HepG2 (cell line): ENCODE measurements at regions not wholly inside any gene's neighbourhood (a gene's known extent, or its start where the extent isn't known, plus 50 kb on each side); places are given as distances from the start of the nearest gene placed in this dataset.

Experiments used
- CCDC6 ChIP-seq: sonication (generic); formaldehyde crosslinking; IDR thresholded peaks from 2 replicates; pipeline ENCODE4 v1.8.1; 2022; ENCODE audit warnings: mild to moderate bottlenecking, missing genetic modification reagents, moderate library complexity
- FOXA1 ChIP-seq, 2 experiments: fragments of 450-650 bp in 1 of 2; sonication (generic) in 1 of 2; formaldehyde crosslinking in 1 of 2; IDR thresholded peaks; 2 replicates each; pipeline versions ENCODE4 v1.4.0 to v1.6.1; 2016 to 2020; ENCODE audit warnings: missing genetic modification reagents in 1 of 2
- HMG20B ChIP-seq: conservative IDR thresholded peaks from 2 replicates; pipeline ENCODE4 v1.6.1; 2016; ENCODE audit warnings: missing genetic modification reagents, missing compliant biosample characterization
- HNRNPK ChIP-seq: fragments of 200-400 bp; formaldehyde crosslinking; IDR thresholded peaks from 2 replicates; pipeline ENCODE4 v1.6.1; 2018; ENCODE audit warnings: low read length, low read depth, moderate library complexity, mild to moderate bottlenecking; ENCODE audit not compliant: poor library complexity, severe bottlenecking
- HOXD1 ChIP-seq: sonication (generic); formaldehyde crosslinking; IDR thresholded peaks from 2 replicates; pipeline ENCODE4 v1.5.0; 2020; ENCODE audit warnings: missing genetic modification reagents
- NCOA5 ChIP-seq: sonication (generic); formaldehyde crosslinking; IDR thresholded peaks from 2 replicates; pipeline ENCODE4 v1.4.0; 2020; ENCODE audit warnings: missing genetic modification reagents
- NFRKB ChIP-seq: fragments of 450-650 bp; IDR thresholded peaks from 2 replicates; pipeline ENCODE4 v1.6.1; 2017
- RBAK ChIP-seq: sonication (generic); formaldehyde crosslinking; IDR thresholded peaks from 2 replicates; pipeline ENCODE4 v1.5.1; 2020; ENCODE audit warnings: mild to moderate bottlenecking, missing genetic modification reagents
- SMARCE1 ChIP-seq: fragments of 450-650 bp; IDR thresholded peaks from 2 replicates; pipeline ENCODE4 v1.6.1; 2017; ENCODE audit warnings: borderline replicate concordance
- WIZ ChIP-seq: sonication (generic); formaldehyde crosslinking; IDR thresholded peaks from 2 replicates; pipeline ENCODE4 v1.5.1; 2020; ENCODE audit warnings: mild to moderate bottlenecking, missing genetic modification reagents
- ZKSCAN5 ChIP-seq: sonication (generic); formaldehyde crosslinking; IDR thresholded peaks from 2 replicates; pipeline ENCODE4 v1.5.1; 2020; ENCODE audit warnings: mild to moderate bottlenecking, missing genetic modification reagents
- ZNF432 ChIP-seq: sonication (generic); formaldehyde crosslinking; IDR thresholded peaks from 2 replicates; pipeline ENCODE4 v1.5.0; 2020; ENCODE audit warnings: missing genetic modification reagents, mild to moderate bottlenecking, borderline replicate concordance
- ZNF460 ChIP-seq: sonication (generic); formaldehyde crosslinking; IDR thresholded peaks from 2 replicates; pipeline ENCODE4 v1.5.1; 2020; ENCODE audit warnings: missing genetic modification reagents, mild to moderate bottlenecking, borderline replicate concordance
- ZSCAN25 ChIP-seq: sonication (generic); formaldehyde crosslinking; IDR thresholded peaks from 2 replicates; pipeline ENCODE4 v1.8.0; 2022; ENCODE audit warnings: mild to moderate bottlenecking, missing genetic modification reagents
- TF ChIP-seq, protein P1 (sequence below): sonication (generic); formaldehyde crosslinking; IDR thresholded peaks from 2 replicates; pipeline ENCODE4 v1.8.1; 2023; ENCODE audit warnings: mild to moderate bottlenecking, missing genetic modification reagents
- TF ChIP-seq, protein P2 (sequence below): sonication (generic); formaldehyde crosslinking; IDR thresholded peaks from 2 replicates; pipeline ENCODE4 v1.5.1; 2020; ENCODE audit warnings: missing genetic modification reagents, mild to moderate bottlenecking, borderline replicate concordance
- TF ChIP-seq, protein P3 (sequence below): sonication (generic); formaldehyde crosslinking; IDR thresholded peaks from 2 replicates; pipeline ENCODE4 v1.8.0; 2022; ENCODE audit warnings: mild to moderate bottlenecking, missing genetic modification reagents, borderline replicate concordance
- TF ChIP-seq, protein P4 (sequence below): sonication (generic); formaldehyde crosslinking; IDR thresholded peaks from 2 replicates; pipeline ENCODE4 v1.4.0; 2020; ENCODE audit warnings: missing genetic modification reagents, mild to moderate bottlenecking, borderline replicate concordance
- TF ChIP-seq, protein P5 (sequence below): sonication (generic); formaldehyde crosslinking; IDR thresholded peaks from 2 replicates; pipeline ENCODE4 v1.8.1; 2022; ENCODE audit warnings: mild to moderate bottlenecking, missing genetic modification reagents
- TF ChIP-seq, protein P6 (sequence below): IDR thresholded peaks from 2 replicates; pipeline ENCODE4 v1.6.1; 2012; ENCODE audit warnings: inconsistent platforms

DNA sequence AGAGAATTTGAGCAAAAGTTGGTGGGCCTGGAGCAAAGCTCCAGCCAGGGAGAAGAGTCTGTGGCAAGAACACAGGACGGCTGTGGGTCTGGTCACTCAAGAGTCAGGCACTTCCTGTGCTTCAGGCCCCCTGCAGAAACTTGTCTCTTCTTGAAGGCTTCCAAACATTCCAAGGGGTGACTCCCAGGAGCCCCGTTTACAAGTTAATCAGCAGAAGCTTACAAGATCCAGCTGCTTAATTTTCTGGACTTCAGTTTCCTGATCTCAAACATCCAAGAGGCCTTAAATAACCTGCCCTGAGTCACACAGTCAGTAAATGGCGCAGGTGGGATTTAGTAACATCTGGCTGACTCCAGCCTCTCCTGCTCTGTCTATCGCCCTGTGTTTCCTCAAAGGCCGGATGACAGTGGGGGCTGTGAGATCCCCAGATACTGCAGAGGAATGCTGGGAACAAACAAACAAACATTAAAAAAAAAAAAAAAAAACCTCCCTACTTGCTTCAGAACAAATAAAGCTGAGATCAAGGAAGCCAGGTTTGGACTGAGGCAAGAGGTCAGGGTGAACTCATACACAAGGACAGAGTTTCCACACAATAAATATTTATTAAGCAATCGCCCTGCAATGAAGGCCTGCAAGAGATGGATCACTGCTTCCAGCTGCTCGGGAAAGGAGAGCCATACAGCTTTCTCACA, 175.4 kb upstream of the RFC3 start (continued):
- TF ChIP-seq, protein P1, sequence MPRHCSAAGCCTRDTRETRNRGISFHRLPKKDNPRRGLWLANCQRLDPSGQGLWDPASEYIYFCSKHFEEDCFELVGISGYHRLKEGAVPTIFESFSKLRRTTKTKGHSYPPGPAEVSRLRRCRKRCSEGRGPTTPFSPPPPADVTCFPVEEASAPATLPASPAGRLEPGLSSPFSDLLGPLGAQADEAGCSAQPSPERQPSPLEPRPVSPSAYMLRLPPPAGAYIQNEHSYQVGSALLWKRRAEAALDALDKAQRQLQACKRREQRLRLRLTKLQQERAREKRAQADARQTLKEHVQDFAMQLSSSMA (CRISPR knock-in tag) = no peak
- TF ChIP-seq FOXA1 (IDR thresholded peaks at IDR 0.05) (peak; percentile 85), FOXA1 (CRISPR knock-in tag; IDR thresholded peaks at IDR 0.05) (peak; percentile 90), ZNF460 (CRISPR knock-in tag) (no peak; the same call in 1 of the 2 replicates), HNRNPK (no peak), WIZ (CRISPR knock-in tag) (no peak; the same call in 1 of the 2 replicates), CCDC6 (CRISPR knock-in tag) (peak; percentile 59; the same call in 1 of the 2 replicates), SMARCE1 (no peak), HMG20B (peak; percentile 59; the same call in 1 of the 2 replicates), ZKSCAN5 (CRISPR knock-in tag) (no peak), NFRKB (no peak), RBAK (CRISPR knock-in tag) (no peak), ZNF432 (no peak), HOXD1 (CRISPR knock-in tag) (peak; percentile 81), NCOA5 (CRISPR knock-in tag) (no peak), ZSCAN25 (CRISPR knock-in tag) (no peak)
- TF ChIP-seq, protein P2, sequence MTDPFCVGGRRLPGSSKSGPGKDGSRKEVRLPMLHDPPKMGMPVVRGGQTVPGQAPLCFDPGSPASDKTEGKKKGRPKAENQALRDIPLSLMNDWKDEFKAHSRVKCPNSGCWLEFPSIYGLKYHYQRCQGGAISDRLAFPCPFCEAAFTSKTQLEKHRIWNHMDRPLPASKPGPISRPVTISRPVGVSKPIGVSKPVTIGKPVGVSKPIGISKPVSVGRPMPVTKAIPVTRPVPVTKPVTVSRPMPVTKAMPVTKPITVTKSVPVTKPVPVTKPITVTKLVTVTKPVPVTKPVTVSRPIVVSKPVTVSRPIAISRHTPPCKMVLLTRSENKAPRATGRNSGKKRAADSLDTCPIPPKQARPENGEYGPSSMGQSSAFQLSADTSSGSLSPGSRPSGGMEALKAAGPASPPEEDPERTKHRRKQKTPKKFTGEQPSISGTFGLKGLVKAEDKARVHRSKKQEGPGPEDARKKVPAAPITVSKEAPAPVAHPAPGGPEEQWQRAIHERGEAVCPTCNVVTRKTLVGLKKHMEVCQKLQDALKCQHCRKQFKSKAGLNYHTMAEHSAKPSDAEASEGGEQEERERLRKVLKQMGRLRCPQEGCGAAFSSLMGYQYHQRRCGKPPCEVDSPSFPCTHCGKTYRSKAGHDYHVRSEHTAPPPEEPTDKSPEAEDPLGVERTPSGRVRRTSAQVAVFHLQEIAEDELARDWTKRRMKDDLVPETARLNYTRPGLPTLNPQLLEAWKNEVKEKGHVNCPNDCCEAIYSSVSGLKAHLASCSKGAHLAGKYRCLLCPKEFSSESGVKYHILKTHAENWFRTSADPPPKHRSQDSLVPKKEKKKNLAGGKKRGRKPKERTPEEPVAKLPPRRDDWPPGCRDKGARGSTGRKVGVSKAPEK (CRISPR knock-in tag) = no peak; the same call in 1 of the 2 replicates
- TF ChIP-seq, protein P3, sequence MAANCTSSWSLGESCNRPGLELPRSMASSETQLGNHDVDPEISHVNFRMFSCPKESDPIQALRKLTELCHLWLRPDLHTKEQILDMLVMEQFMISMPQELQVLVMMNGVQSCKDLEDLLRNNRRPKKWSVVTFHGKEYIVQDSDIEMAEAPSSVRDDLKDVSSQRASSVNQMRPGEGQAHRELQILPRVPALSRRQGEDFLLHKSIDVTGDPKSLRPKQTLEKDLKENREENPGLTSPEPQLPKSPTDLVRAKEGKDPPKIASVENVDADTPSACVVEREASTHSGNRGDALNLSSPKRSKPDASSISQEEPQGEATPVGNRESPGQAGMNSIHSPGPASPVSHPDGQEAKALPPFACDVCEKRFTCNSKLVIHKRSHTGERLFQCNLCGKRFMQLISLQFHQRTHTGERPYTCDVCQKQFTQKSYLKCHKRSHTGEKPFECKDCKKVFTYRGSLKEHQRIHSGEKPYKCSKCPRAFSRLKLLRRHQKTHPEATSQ (CRISPR knock-in tag) = 0 out of 2 replicates have a peak, but pooled peaks have one; percentile 50
- TF ChIP-seq, protein P4, sequence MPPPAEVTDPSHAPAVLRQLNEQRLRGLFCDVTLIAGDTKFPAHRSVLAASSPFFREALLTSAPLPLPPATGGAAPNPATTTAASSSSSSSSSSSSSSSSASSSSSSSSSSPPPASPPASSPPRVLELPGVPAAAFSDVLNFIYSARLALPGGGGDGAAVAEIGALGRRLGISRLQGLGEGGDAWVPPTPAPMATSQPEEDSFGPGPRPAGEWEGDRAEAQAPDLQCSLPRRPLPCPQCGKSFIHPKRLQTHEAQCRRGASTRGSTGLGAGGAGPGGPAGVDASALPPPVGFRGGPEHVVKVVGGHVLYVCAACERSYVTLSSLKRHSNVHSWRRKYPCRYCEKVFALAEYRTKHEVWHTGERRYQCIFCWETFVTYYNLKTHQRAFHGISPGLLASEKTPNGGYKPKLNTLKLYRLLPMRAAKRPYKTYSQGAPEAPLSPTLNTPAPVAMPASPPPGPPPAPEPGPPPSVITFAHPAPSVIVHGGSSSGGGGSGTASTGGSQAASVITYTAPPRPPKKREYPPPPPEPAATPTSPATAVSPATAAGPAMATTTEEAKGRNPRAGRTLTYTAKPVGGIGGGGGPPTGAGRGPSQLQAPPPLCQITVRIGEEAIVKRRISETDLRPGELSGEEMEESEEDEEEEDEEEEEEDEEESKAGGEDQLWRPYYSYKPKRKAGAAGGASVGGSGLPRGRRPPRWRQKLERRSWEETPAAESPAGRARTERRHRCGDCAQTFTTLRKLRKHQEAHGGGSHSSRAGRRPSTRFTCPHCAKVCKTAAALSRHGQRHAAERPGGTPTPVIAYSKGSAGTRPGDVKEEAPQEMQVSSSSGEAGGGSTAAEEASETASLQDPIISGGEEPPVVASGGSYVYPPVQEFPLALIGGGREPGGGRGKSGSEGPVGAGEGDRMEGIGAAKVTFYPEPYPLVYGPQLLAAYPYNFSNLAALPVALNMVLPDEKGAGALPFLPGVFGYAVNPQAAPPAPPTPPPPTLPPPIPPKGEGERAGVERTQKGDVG (CRISPR knock-in tag) = 0 out of 2 replicates have a peak, but pooled peaks have one; percentile 29
- TF ChIP-seq, protein P5, sequence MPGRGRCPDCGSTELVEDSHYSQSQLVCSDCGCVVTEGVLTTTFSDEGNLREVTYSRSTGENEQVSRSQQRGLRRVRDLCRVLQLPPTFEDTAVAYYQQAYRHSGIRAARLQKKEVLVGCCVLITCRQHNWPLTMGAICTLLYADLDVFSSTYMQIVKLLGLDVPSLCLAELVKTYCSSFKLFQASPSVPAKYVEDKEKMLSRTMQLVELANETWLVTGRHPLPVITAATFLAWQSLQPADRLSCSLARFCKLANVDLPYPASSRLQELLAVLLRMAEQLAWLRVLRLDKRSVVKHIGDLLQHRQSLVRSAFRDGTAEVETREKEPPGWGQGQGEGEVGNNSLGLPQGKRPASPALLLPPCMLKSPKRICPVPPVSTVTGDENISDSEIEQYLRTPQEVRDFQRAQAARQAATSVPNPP (CRISPR knock-in tag) = no peak
- TF ChIP-seq, protein P6, sequence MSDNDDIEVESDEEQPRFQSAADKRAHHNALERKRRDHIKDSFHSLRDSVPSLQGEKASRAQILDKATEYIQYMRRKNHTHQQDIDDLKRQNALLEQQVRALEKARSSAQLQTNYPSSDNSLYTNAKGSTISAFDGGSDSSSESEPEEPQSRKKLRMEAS = peak; percentile 37; the same call in 1 of the 2 replicates
